ENCODE measurements at regions not wholly inside any gene's neighbourhood (a gene's known extent, or its start where the extent isn't known, plus 50 kb on each side); places are given as distances from the start of the nearest gene placed in this dataset.
"Not testable (repeated sequence)": the region's sequence is repeated elsewhere in the genome, so short reads cannot be mapped to it uniquely, and the experiment has no call there.

DNA sequence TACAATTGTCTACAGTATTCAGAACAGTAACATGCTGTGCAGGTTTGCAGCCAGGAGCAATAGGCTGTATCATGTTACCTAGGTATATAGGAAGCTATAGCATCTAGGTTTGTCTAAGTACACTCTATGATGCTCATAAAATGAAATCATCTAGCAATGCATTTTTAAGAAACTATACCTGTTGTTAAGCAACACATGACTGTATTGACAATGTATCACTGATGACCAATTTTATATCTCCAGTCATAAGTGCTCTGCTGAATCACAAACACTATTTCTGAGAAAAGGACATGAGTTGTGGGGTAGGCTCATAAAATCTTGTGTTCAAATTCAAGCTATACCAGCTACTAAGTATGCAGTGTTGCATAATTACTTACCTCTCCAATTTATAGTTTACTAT is 501.3 kb downstream of the CD109 start:
- DNase-seq (ENCODE audit: low spot score) = no peak

DNA sequence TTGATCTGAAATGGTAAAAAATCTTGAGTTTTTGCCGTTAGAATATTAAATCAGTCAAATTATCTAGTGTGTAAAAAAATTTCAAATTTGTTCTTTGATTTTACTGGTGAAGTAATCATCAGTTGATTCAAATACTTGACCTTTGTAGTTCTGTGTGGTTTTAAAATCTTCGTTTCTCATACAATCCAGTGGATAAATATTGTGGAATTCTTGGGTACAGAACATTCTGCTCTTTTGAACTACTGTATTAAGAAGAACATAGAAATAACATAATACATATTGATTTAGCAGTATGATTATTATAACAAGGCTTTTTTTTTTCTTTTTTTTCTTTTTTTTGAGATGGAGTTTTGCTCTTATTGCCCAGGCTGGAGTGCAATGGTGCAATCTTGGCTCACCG is 491.8 kb downstream of the CD109 start:
- no peak for DNase-seq (ENCODE audit: low spot score)

DNA sequence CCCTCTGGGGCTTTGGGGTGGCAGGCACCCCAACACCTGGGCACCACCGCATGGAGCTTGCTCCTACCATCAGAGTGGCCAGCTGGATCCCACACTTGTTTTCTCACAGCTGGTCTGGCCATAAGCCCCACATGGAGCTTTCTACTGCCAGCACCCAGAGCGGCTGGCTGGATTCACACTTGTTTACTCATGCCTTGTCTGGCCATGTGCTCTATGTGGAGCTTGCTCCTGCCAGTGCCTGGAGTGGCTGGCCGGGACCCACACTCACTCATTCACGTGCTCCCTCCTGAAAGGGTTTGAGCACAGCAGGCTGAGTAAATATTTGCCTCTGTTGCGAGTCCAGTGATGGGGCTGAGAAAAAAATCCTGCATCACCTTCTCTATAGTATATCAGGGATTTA is 487.0 kb downstream of the CD109 start:
- DNase-seq (ENCODE audit: low spot score) = peak; percentile 20

- DNase-seq (ENCODE audit: low spot score) = no peak
Measured at GRCh38 chr6:74181471-74181870, 485.5 kb downstream of the CD109 start.

DNA sequence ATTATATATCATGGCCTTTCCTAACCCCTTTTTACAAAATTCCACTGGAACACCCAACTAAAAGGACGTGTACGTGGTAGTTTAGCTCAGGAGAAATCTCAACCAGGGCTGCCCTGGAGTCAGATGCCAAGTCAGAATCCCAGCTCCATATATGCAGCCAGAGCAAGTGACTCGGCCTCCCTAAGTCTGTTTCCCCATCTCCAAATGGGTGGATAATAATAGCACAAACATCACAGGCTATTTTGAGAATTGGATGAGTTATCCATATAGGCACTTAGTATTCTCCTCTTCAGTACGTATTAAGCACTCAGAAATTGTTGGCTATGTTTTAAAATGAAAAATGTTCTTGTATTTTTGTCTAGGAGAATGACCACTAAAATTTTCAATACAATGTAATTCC is 481.5 kb downstream of the CD109 start:
- DNase-seq (ENCODE audit: low spot score) = peak; percentile 14

- DNase-seq (ENCODE audit: low spot score) = not testable (repeated sequence)
Measured at GRCh38 chr6:74170550-74170949, 474.5 kb downstream of the CD109 start.

- DNase-seq (ENCODE audit: low spot score) = peak; percentile 61
Measured at GRCh38 chr6:74170118-74170517, 474.1 kb downstream of the CD109 start.

- DNase-seq (ENCODE audit: low spot score) = peak; percentile 25
Measured at GRCh38 chr6:74167976-74168375, 472.0 kb downstream of the CD109 start.

GRCh38 chr6:74167511-74167910 is 471.5 kb downstream of the CD109 start:
- no peak for DNase-seq (ENCODE audit: low spot score)

DNA sequence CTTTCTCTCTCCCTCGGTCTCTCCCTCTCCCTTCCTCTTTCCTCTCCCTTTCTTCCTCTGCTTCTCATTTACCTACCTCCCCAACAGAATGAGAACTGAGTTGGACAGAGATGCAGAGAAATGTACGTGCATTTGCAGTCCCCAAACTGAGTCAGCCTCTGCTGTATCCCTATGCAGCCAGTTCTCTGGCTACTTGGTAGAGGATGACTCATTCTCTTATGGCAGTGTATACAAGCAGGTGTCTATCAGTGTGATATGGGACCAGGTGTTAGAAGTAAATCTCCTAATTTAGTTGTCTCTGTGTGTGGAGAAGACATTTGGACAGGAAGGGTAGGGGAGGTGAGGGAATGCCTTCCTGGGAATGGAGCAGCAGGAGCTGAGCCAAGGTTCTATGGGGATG is 470.8 kb downstream of the CD109 start:
- DNase-seq (ENCODE audit: low spot score) = no peak

GRCh38 chr6:74161380-74161779 is 465.4 kb downstream of the CD109 start:
- no peak for DNase-seq (ENCODE audit: low spot score)

DNA sequence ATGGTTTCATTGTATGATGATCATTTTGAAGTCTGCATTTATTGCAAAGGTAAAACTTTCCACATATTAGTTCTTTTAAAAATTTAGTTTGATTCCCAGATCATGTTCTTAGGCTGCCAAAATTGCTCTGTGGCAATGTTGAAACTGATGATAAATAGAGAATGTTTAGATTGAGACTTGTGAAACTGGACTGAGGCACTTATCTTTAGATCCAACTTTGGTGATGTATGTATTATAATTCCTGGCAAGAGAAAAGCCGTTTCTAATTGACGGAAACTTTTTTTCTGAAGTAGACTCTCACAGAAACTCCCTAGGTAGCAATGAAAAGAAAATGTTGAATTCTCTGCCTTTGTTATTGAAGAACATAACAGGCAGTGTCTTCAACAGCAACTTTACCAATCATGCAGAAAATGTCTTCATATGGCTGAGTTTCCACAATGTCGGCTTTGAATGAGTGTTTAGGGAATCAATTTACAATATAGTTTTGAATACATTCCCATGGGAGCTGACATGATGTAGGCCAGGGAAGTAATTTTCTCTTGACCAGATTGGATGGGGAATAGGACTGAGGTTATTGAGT is 456.2 kb downstream of the CD109 start:
- no peak for DNase-seq (ENCODE audit: low spot score)

GRCh38 chr6:74145931-74146330 is 449.9 kb downstream of the CD109 start:
- DNase-seq (ENCODE audit: low spot score) = no peak

DNA sequence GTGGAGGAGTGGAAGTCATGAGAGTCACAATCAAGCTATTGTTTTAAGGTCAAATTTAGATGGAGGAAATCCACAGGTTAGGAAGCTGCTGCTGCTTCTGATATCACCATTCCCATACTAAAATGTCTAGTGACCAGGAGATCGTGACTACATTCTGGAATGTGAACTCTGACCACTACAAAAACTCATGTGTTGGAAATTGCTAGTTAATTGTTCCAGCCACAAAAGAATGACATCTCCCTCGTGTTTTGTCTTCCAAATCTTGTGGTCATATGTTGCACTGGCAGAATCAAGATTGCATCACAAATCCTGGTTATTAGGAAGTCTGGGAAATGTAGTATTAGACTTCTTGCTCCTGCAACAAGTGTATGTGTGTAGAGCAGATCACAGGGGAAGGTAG is 441.9 kb downstream of the CD109 start:
- peak; percentile 67 for DNase-seq (ENCODE audit: low spot score)

DNA sequence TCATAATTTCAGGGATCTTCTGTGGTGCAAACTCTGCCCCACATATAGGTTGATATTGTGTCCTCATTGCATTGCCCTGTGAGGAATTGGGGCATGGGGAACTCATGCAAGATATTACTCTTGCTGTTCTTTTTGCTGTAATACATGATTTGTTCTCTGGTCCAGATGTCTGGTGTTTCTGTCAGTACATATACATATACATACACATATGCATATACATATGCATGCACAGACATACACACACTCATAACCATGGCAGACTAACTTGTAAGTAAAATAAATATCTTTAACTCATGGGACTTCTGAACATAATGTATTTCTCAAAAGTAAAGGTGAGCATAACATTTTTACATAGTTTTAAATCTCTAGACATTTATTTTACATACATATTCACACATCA is 438.3 kb downstream of the CD109 start:
- DNase-seq (ENCODE audit: low spot score) = no peak

- DNase-seq (ENCODE audit: low spot score) = no peak
Measured at GRCh38 chr6:74133073-74133472, 437.1 kb downstream of the CD109 start.

GRCh38 chr6:74130641-74131040 is 434.6 kb downstream of the CD109 start:
- no peak for DNase-seq (ENCODE audit: low spot score)

DNA sequence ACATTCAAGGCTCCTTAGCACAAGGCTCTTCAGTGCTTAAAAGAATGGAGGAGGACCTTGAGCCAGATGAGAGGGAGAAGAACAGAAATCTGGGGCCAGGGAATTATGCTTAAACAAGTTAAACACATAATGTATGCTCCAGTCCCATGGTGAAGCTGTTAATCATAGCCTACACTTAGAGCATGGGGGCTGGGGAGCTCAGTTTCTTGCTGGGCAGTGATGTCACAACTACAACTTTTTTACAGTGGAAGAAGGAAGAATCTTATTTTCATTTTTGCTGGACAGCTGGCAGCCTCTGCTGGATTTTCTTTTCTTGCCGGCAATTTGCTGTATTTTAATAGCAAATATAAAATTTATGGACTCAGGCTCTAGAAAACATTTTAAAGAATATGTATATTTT is 432.5 kb downstream of the CD109 start:
- peak; percentile 19 for DNase-seq (ENCODE audit: low spot score)

- no peak for DNase-seq (ENCODE audit: low spot score)
Measured at GRCh38 chr6:74117113-74117512, 421.1 kb downstream of the CD109 start.

- DNase-seq (ENCODE audit: low spot score) = peak; percentile 59
Measured at GRCh38 chr6:74115674-74116073, 419.7 kb downstream of the CD109 start.

DNA sequence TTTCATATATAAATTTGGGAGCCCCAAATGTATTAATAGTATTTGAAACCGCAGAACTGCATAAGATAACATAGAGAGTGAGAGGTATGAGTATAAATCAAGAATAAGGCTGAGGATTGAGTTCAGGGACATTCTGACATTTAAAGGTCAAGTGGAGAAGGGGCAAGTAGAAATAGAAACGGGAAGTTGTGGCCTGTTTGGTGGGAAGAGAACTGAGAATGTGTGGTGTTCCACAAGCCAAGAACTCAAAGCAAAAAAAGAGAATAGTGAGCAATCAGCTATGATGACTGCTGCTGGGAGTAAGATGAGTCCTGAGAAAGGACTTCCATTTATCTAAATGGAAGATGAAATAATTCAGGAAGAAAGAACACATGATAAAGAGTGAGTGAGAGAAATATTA is 418.4 kb downstream of the CD109 start:
- no peak for DNase-seq (ENCODE audit: low spot score)

DNA sequence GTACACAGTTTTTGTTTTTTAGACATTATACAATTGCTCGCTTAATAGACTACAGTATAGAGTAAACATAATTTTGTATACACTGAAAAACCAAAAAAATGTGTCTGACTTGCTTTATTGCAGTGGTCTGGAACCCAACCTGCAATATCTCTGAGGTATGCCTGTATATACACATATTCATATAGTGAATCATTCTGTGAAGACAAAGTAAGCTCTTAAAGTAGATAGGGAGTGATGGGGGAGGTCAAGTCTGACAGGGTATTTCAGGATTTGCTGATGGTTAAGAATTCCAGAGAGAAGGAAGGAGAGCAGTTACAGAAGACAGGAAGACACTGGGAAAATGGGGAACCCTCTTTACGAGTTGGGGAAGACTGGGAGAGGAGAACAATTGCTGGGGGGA is 417.9 kb downstream of the CD109 start:
- DNase-seq (ENCODE audit: low spot score) = no peak

- DNase-seq (ENCODE audit: low spot score) = no peak
Measured at GRCh38 chr6:74103417-74103816, 407.4 kb downstream of the CD109 start.

DNA sequence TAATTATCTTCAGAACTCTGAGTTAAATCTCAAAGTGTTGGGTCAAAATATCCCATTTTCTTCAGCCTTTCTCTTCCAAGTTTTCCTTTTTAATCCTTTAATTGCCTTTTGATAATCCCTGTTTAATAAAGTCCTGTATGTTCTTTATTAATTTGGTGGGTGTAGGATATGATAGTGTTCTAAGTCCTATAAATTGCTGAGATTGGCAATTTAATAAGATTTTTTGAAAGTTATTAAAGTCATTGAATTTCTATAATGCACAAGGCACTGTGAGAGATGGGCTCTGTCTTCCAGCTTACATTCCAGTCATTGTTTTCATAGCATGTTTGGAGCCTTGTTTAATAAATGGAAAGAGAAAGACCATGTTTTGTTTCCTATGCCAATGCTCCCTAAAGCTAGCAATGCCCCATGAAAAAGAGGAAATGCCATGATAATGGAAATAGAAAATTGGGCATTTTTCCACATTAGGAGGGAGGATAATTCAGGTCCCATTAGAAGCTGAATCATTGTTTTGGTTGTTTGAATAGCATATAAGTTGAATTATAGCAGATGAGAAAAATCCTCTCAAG is 404.8 kb downstream of the CD109 start:
- no peak for DNase-seq (ENCODE audit: low spot score)

All from AG20443 (cell line).